ENCODE measurements at regions not wholly inside any gene's neighbourhood (a gene's known extent, or its start where the extent isn't known, plus 50 kb on each side); places are given as distances from the start of the nearest gene placed in this dataset.

- TF ChIP-seq, protein P1, sequence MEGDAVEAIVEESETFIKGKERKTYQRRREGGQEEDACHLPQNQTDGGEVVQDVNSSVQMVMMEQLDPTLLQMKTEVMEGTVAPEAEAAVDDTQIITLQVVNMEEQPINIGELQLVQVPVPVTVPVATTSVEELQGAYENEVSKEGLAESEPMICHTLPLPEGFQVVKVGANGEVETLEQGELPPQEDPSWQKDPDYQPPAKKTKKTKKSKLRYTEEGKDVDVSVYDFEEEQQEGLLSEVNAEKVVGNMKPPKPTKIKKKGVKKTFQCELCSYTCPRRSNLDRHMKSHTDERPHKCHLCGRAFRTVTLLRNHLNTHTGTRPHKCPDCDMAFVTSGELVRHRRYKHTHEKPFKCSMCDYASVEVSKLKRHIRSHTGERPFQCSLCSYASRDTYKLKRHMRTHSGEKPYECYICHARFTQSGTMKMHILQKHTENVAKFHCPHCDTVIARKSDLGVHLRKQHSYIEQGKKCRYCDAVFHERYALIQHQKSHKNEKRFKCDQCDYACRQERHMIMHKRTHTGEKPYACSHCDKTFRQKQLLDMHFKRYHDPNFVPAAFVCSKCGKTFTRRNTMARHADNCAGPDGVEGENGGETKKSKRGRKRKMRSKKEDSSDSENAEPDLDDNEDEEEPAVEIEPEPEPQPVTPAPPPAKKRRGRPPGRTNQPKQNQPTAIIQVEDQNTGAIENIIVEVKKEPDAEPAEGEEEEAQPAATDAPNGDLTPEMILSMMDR (IDR thresholded peaks at IDR 0.05; ENCODE audit: low read depth, low read length, missing input control) = no peak
- no peak for TF ChIP-seq MAX (IDR thresholded peaks at IDR 0.05)
- TF ChIP-seq, protein P2, sequence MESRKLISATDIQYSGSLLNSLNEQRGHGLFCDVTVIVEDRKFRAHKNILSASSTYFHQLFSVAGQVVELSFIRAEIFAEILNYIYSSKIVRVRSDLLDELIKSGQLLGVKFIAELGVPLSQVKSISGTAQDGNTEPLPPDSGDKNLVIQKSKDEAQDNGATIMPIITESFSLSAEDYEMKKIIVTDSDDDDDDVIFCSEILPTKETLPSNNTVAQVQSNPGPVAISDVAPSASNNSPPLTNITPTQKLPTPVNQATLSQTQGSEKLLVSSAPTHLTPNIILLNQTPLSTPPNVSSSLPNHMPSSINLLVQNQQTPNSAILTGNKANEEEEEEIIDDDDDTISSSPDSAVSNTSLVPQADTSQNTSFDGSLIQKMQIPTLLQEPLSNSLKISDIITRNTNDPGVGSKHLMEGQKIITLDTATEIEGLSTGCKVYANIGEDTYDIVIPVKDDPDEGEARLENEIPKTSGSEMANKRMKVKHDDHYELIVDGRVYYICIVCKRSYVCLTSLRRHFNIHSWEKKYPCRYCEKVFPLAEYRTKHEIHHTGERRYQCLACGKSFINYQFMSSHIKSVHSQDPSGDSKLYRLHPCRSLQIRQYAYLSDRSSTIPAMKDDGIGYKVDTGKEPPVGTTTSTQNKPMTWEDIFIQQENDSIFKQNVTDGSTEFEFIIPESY (IDR thresholded peaks at IDR 0.05) = no peak
Measured at GRCh38 chr1:187837787-187838186, 1009.0 kb downstream of the PLA2G4A start.

Measured in liver (tissue), 2 donors.